ENCODE measurements at regions not wholly inside any gene's neighbourhood (a gene's known extent, or its start where the extent isn't known, plus 50 kb on each side); places are given as distances from the start of the nearest gene placed in this dataset.

DNA sequence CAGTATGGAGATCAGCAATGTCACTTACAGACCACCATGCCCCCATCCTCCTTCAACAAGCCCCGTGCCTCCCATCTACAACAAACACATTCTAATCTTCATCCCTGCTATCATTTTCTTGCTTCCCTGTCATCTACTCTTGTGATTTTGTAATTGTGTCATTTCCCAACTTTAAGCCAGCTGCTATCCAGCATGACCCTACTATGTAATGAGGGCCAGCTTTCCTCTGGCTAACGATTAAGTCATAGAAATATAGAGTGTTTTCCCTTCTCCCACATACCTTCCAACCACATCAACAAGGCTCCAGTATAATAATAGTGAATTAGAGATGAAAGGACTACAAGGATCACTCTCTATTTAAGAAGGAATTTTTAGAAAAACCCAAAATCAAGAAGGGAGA lies 607.0 kb downstream of the TENT5A start:
- no peaks in the 10 kb centered on the region for H3F3A ChIP-seq (ENCODE audit: insufficient read depth)
- H3K27ac ChIP-seq: no peak overlapping the region
- WGBS, 2 experiments (ENCODE audit: low coverage in 1 of 2, low lambda C conversion rate in 2 of 2, missing lambda C conversion rate in 2 of 2): 13 to 17% methylated on average over 2 of the region's 2 CpGs
- H3K9me2 ChIP-seq (ENCODE audit: insufficient read depth): no peaks in the 10 kb centered on the region
- no peak overlapping the region for H3K4me3 ChIP-seq
- in situ Hi-C loops (cut with MboI): no loop called here
- TF ChIP-seq EZH2 (IDR thresholded peaks at IDR 0.05; ENCODE audit: insufficient read depth, poor library complexity, severe bottlenecking) (no peak), EZH2phosphoT487 (IDR thresholded peaks at IDR 0.05; ENCODE audit: insufficient read depth, low read depth) (no peak)
- no peaks in the 10 kb centered on the region for H3K36me3 ChIP-seq (ENCODE audit: low read depth)
- no peaks in the 10 kb centered on the region for H4K20me1 ChIP-seq (ENCODE audit: insufficient read depth)
- no peak overlapping the region for H2AFZ ChIP-seq
- no peaks in the 10 kb centered on the region for H3K27me3 ChIP-seq (replicated peaks; ENCODE audit: insufficient read depth)
- H3K4me1 ChIP-seq (ENCODE audit: insufficient read depth): no peaks in the 10 kb centered on the region
- no peak overlapping the region for H3K4me2 ChIP-seq (ENCODE audit: unreplicated experiment)
- H3K9ac ChIP-seq: no peak overlapping the region
- H3K9me3 ChIP-seq (ENCODE audit: low read depth): no peaks in the 10 kb centered on the region
- no peaks in the 10 kb centered on the region for H3K79me2 ChIP-seq (ENCODE audit: insufficient read depth)
- DNase-seq: peak; percentile 20

DNA sequence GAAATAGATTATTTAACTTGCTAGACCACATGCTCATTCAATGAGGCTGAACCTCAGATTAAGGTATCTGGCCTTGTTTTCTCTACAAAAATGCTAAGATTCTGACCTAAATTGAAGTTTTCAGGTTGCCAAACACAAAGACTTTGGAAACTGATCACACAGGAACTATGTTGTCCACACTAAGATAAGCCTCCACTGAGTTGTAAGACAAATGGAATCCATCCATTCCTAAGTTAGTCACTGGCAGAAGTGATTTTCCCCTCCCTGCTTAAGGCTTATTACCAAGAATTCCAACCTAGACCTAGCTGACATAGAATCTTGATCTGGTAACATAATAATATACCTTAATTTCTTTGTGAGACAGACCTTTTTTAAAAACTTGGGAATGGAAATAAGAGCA lies 608.1 kb downstream of the TENT5A start:
- Histone ChIP-seq H3K4me3 (no peak overlapping the region), H4K20me1 (ENCODE audit: insufficient read depth) (no peaks in the 10 kb centered on the region), H3K9me3 (ENCODE audit: low read depth) (no peaks in the 10 kb centered on the region), H3K9me2 (ENCODE audit: insufficient read depth) (no peaks in the 10 kb centered on the region), H3K4me1 (ENCODE audit: insufficient read depth) (no peaks in the 10 kb centered on the region), H3K27ac (no peak overlapping the region), H3K36me3 (ENCODE audit: low read depth) (no peaks in the 10 kb centered on the region), H3K27me3 (replicated peaks; ENCODE audit: insufficient read depth) (no peaks in the 10 kb centered on the region), H3K9ac (no peak overlapping the region), H3K79me2 (ENCODE audit: insufficient read depth) (no peaks in the 10 kb centered on the region), H3F3A (ENCODE audit: insufficient read depth) (no peaks in the 10 kb centered on the region), H3K4me2 (ENCODE audit: unreplicated experiment) (no peak overlapping the region), H2AFZ (no peak overlapping the region)
- in situ Hi-C loops (cut with MboI): no loop called here
- peak; percentile 19 for DNase-seq
- TF ChIP-seq EZH2 (IDR thresholded peaks at IDR 0.05; ENCODE audit: insufficient read depth, poor library complexity, severe bottlenecking) (no peak), EZH2phosphoT487 (IDR thresholded peaks at IDR 0.05; ENCODE audit: insufficient read depth, low read depth) (no peak)

DNA sequence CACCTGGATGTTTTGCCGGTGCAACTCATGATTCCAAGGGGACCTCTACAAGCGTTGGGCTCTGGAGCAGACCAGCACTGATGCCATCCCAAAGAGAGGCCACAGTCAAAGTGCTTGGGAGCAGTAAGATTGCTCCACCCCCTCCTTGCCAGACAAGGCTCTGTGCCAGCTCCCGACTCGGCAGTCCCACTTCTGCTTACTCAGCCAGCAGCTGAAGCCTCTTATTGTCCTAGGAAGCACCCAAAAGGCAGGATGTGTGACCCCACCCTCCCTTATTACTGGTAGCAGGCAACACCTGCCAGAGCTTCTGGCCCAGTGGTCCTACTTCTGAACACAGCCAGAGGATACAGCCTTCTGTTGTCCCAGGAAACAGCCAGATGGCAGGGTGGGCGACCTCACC lies 614.2 kb downstream of the TENT5A start:
- H3K4me2 ChIP-seq (ENCODE audit: unreplicated experiment): no peak overlapping the region
- in situ Hi-C loops (cut with MboI): no loop called here
- peak; percentile 11 for DNase-seq
- H3F3A ChIP-seq (ENCODE audit: insufficient read depth): no peaks in the 10 kb centered on the region
- no peaks in the 10 kb centered on the region for H3K9me3 ChIP-seq (ENCODE audit: low read depth)
- no peaks in the 10 kb centered on the region for H3K36me3 ChIP-seq (ENCODE audit: low read depth)
- no peak overlapping the region for H3K27ac ChIP-seq
- no peak overlapping the region for H3K9ac ChIP-seq
- no peak overlapping the region for H2AFZ ChIP-seq
- no peaks in the 10 kb centered on the region for H3K9me2 ChIP-seq (ENCODE audit: insufficient read depth)
- H3K79me2 ChIP-seq (ENCODE audit: insufficient read depth): no peaks in the 10 kb centered on the region
- no peaks in the 10 kb centered on the region for H3K27me3 ChIP-seq (replicated peaks; ENCODE audit: insufficient read depth)
- WGBS, 2 experiments (ENCODE audit: low coverage in 1 of 2, low lambda C conversion rate in 2 of 2, missing lambda C conversion rate in 2 of 2): 40 to 46% methylated on average over 5 of the region's 5 CpGs
- TF ChIP-seq EZH2phosphoT487 (IDR thresholded peaks at IDR 0.05; ENCODE audit: insufficient read depth, low read depth) (no peak), EZH2 (IDR thresholded peaks at IDR 0.05; ENCODE audit: insufficient read depth, poor library complexity, severe bottlenecking) (no peak)
- no peak overlapping the region for H3K4me3 ChIP-seq
- H3K4me1 ChIP-seq (ENCODE audit: insufficient read depth): no peaks in the 10 kb centered on the region
- no peaks in the 10 kb centered on the region for H4K20me1 ChIP-seq (ENCODE audit: insufficient read depth)

DNA sequence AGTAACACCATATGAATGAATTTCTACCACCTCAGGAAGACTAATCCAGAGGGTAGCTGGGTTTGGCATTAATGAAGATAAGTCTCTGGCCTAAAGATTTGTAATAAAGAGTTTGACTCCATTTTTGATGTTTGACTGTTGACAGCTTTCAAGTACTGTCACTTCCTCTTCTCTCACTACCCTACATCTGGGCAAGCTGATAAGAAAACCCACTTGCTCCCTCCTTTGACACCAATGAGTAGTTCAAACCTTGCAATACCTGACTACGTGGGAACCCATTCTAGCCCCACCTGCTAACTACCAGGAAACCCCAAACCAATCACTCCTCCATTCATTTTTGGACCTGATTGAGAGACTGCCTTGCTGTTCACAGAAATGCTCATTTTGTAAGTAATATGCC lies 621.5 kb downstream of the TENT5A start:
- Histone ChIP-seq H3K9me3 (ENCODE audit: low read depth) (no peaks in the 10 kb centered on the region), H4K20me1 (ENCODE audit: insufficient read depth) (no peaks in the 10 kb centered on the region), H3K9ac (no peak overlapping the region), H3F3A (ENCODE audit: insufficient read depth) (no peaks in the 10 kb centered on the region), H3K36me3 (ENCODE audit: low read depth) (no peaks in the 10 kb centered on the region), H3K9me2 (ENCODE audit: insufficient read depth) (no peaks in the 10 kb centered on the region), H2AFZ (no peak overlapping the region), H3K27me3 (replicated peaks; ENCODE audit: insufficient read depth) (no peaks in the 10 kb centered on the region), H3K4me2 (ENCODE audit: unreplicated experiment) (no peak overlapping the region), H3K4me1 (ENCODE audit: insufficient read depth) (no peaks in the 10 kb centered on the region), H3K4me3 (no peak overlapping the region), H3K27ac (no peak overlapping the region), H3K79me2 (ENCODE audit: insufficient read depth) (no peaks in the 10 kb centered on the region)
- TF ChIP-seq EZH2 (IDR thresholded peaks at IDR 0.05; ENCODE audit: insufficient read depth, poor library complexity, severe bottlenecking): no peak
- TF ChIP-seq EZH2phosphoT487 (IDR thresholded peaks at IDR 0.05; ENCODE audit: insufficient read depth, low read depth): no peak
- DNase-seq: no peak
- in situ Hi-C loops (cut with MboI): no loop called here
- WGBS, 2 experiments (ENCODE audit: low coverage in 1 of 2, low lambda C conversion rate in 2 of 2, missing lambda C conversion rate in 2 of 2): 87% methylated on average over 1 of the region's 1 CpG

DNA sequence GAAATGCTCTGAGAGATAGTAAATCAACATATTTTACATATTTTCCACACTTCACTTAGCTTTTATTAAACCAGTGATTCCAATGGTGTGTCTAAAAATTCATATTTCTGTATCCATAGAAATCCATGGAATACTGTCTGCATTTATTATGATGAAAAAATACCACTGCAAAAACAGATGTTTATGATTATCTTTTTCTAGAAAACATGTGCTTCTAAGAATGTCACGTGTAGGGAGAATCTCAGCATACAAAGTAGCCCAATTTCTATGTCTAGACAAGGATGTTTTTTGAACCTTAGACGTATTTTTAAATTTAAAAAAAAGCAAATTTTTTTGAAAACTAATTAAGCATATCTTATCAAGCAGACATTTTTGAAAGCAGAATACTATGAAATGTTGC lies 622.4 kb downstream of the TENT5A start:
- Histone ChIP-seq H3K4me2 (ENCODE audit: unreplicated experiment) (no peak overlapping the region), H3K36me3 (ENCODE audit: low read depth) (no peaks in the 10 kb centered on the region), H3K27ac (no peak overlapping the region), H3K9me3 (ENCODE audit: low read depth) (no peaks in the 10 kb centered on the region), H3K9me2 (ENCODE audit: insufficient read depth) (no peaks in the 10 kb centered on the region), H3F3A (ENCODE audit: insufficient read depth) (no peaks in the 10 kb centered on the region), H4K20me1 (ENCODE audit: insufficient read depth) (no peaks in the 10 kb centered on the region), H3K9ac (no peak overlapping the region), H3K27me3 (replicated peaks; ENCODE audit: insufficient read depth) (no peaks in the 10 kb centered on the region), H2AFZ (no peak overlapping the region), H3K79me2 (ENCODE audit: insufficient read depth) (no peaks in the 10 kb centered on the region), H3K4me1 (ENCODE audit: insufficient read depth) (no peaks in the 10 kb centered on the region), H3K4me3 (no peak overlapping the region)
- 40 to 42% methylated on average over 2 of the region's 2 CpGs for WGBS, 2 experiments (ENCODE audit: low coverage in 1 of 2, low lambda C conversion rate in 2 of 2, missing lambda C conversion rate in 2 of 2)
- DNase-seq: no peak
- no peak for TF ChIP-seq EZH2 (IDR thresholded peaks at IDR 0.05; ENCODE audit: insufficient read depth, poor library complexity, severe bottlenecking)
- TF ChIP-seq EZH2phosphoT487 (IDR thresholded peaks at IDR 0.05; ENCODE audit: insufficient read depth, low read depth): no peak
- in situ Hi-C loops (cut with MboI): no loop called here

Data from GM23248 (cell line).